Heart right ventricle (tissue), 16 donors: ENCODE measurements at regions not wholly inside any gene's neighbourhood (a gene's known extent, or its start where the extent isn't known, plus 50 kb on each side); places are given as distances from the start of the nearest gene placed in this dataset.

Source experiments
- ATAC-seq, 8 donors: fragments of 200-7000 bp; cut with Tn5 transposase; one replicate each; pipeline ENCODE4 v1.9.1; 2020; ENCODE audit warnings: mild to moderate bottlenecking in 8 of 8, moderate library complexity in 8 of 8, moderate number of reproducible peaks in 1 of 8
- DNase-seq, 2 donors: peaks; one replicate each; pipeline ENCODE4 v3.0.0-alpha.2; 2020
- H3K27ac ChIP-seq, 10 donors: fragments of 200-600 bp; sonication (generic) in 2 of 10; one replicate each; pipeline versions ENCODE4 v1.5.0 to v1.8.0; 2020 to 2022; ENCODE audit warnings: mild to moderate bottlenecking in 3 of 10
- H3K27me3 ChIP-seq, 7 donors: fragments of 200-600 bp; one replicate each; pipeline ENCODE4 v1.8.0; 2021 to 2022; ENCODE audit warnings: mild to moderate bottlenecking in 2 of 7
- H3K36me3 ChIP-seq, 9 donors: fragments of 200-600 bp; sonication (generic) in 1 of 9; one replicate each; pipeline versions ENCODE4 v1.5.0 to v1.8.0; 2020 to 2022; ENCODE audit warnings: mild to moderate bottlenecking in 2 of 9
- H3K4me1 ChIP-seq, 9 donors: fragments of 200-600 bp; sonication (generic) in 1 of 9; one replicate each; pipeline versions ENCODE4 v1.5.0 to v1.8.0; 2020 to 2022; ENCODE audit warnings: mild to moderate bottlenecking in 4 of 9
- H3K4me3 ChIP-seq, 10 donors: fragments of 200-600 bp; sonication (generic) in 2 of 10; one replicate each; pipeline versions ENCODE4 v1.5.0 to v1.8.0; 2020 to 2022; ENCODE audit warnings: mild to moderate bottlenecking in 7 of 10, moderate library complexity in 2 of 10
- H3K9me3 ChIP-seq, 11 donors: fragments of 200-600 bp in 10 of 11; sonication (generic) in 2 of 11; one replicate each; pipeline versions ENCODE4 v1.5.0 to v1.8.0; 2013 to 2022; ENCODE audit warnings: mild to moderate bottlenecking in 2 of 11, control low read depth in 1 of 11, moderate library complexity in 1 of 11
- WGBS, 2 donors: extraction: QIAGEN DNeasy Blood & Tissue Kit; methylation state at CpG; one replicate each; pipeline ENCODE4 v1.1.7; 2013; ENCODE audit warnings: inconsistent platforms in 1 of 2; 5-methylcytosine and 5-hydroxymethylcytosine counted together
- intact Hi-C, 10 donors: fragments of 100-400 bp; cut with DNase I; formaldehyde crosslinking; loops; one replicate each; pipeline versions ENCODE4 v1.11.1 to v1.14.2; 2022
- TF ChIP-seq, protein P1 (sequence below), 9 donors: fragments of 200-600 bp; sonication (generic) in 2 of 9; IDR thresholded peaks; one replicate each; pipeline versions ENCODE4 v1.5.0 to v1.8.0; 2021 to 2022; ENCODE audit warnings: antibody characterized with exemption in 9 of 9, mild to moderate bottlenecking in 5 of 9, moderate library complexity in 1 of 9
- donor health status: Arrhythmogenic right ventricular cardiomyopathy.
- donor health status: ischemic (EF 13 %, LVEDD 7.1; RV severe dilation, severe dysfunction).
- donor health status: healthy with polysubstance abuse.
- donor health status: DM: no; HTN: yes; CAD: no.
- donor health status: DM: no; HTN: no; CAD: no.
- donor health status: ischemic (EF 25% LVEDD 6.9; RV normal size, moderate dysfunction).
- donor health status: ischemic (EF 25% LVEDD 5.7; RV mildly dilated, moderate dysfunction).
- donor health status: healthy.
- donor health status: DM: yes; HTN: yes; CAD: no.
- donor health status: Ischemic cardiomyopathy.
- donor health status: ischemic (EF 35%, LVEDD 5.7; RV mildly dilated, moderate dysfunction).
- donor health status: nonischemic (EF 11% LVEDD 7.7; RV severe dilation, severe dysfunction).
- donor health status: DM: yes; HTN: yes; CAD: no.
- donor health status: PGD.
- donor health status: ischemic (EF 29% LVEDD 5.4; RV normal size, mild dysfunction).
- donor health status: nonischemic (EF 23%, LVEDD 6.1; RV moderate dilation, normal function).

DNA sequence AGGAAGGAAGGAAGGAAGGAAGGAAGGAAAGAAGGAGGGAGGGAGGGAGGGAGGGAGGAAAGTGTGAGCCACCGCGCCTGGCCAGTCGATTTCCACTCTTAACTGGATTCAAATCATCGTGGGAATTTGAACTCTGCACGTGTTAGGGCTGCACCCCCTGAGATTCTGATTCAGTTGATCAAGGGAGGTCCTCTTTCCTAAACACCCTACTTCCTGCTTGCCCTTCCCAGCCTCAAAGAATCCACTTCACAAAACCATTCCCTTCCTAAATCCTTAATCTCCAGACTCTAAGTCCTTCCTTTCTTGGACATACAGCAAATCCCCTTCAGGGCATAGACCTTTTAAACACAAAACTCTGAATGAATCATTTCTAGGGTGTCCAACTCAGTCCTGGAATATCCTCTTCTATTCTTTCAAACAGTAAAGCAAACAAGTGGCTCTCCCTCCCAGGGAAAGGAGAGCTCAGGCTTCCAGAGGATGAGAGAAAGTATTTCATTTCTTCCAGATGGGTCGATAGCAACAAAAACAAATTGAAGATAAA lies 68.2 kb upstream of the MBOAT2 start:
- Histone ChIP-seq H3K27me3 (no peaks in the 10 kb centered on the region), H3K9me3 (peaks cover 0 to 29% (median 9%) of the 10 kb centered on the region in 11 donors), H3K4me3 (no peak overlapping the region), H3K4me1 (no peaks in the 10 kb centered on the region), H3K27ac (no peak overlapping the region), H3K36me3 (no peaks in the 10 kb centered on the region)
- DNase-seq (no peak), ATAC-seq (no peak)
- intact Hi-C loops, result no loop called here
- WGBS, 2 donors, result 78 to 85% methylated on average over 6 of the region's 6 CpGs
- TF ChIP-seq, protein P1, sequence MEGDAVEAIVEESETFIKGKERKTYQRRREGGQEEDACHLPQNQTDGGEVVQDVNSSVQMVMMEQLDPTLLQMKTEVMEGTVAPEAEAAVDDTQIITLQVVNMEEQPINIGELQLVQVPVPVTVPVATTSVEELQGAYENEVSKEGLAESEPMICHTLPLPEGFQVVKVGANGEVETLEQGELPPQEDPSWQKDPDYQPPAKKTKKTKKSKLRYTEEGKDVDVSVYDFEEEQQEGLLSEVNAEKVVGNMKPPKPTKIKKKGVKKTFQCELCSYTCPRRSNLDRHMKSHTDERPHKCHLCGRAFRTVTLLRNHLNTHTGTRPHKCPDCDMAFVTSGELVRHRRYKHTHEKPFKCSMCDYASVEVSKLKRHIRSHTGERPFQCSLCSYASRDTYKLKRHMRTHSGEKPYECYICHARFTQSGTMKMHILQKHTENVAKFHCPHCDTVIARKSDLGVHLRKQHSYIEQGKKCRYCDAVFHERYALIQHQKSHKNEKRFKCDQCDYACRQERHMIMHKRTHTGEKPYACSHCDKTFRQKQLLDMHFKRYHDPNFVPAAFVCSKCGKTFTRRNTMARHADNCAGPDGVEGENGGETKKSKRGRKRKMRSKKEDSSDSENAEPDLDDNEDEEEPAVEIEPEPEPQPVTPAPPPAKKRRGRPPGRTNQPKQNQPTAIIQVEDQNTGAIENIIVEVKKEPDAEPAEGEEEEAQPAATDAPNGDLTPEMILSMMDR (IDR thresholded peaks at IDR 0.05), result no peak

DNA sequence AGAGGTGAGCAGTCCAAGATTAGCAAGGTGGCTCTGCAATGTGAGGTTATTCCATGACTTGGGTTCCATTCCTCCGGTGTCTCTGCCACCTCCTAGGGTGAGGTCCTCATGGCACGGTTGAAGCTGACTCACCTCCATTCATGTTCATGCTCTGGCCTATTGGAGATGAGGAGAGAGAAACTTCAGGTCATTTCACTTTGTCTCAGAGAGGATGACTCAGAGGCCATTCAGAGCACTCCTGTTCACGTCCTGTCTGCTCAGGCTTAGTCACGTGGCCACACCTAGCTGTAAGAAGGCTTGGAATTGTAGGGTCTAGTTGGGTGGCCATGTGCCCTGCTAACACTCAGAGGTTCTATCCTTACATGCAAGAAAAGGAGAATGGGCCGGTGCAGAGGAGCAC lies 67.5 kb upstream of the MBOAT2 start:
- no peaks in the 10 kb centered on the region for H3K27me3 ChIP-seq
- ATAC-seq (peak in 1 of 8 donors; percentile 45), DNase-seq (no peak)
- H3K36me3 ChIP-seq, result no peaks in the 10 kb centered on the region
- peaks cover 0 to 35% (median 15%) of the 10 kb centered on the region in 11 donors for H3K9me3 ChIP-seq
- H3K4me3 ChIP-seq, result no peak overlapping the region
- 82 to 83% methylated on average over 5 of the region's 5 CpGs for WGBS, 2 donors
- TF ChIP-seq, protein P1 (IDR thresholded peaks at IDR 0.05), result no peak
- intact Hi-C loops, result no loop called here
- no peaks in the 10 kb centered on the region for H3K4me1 ChIP-seq
- no peak overlapping the region for H3K27ac ChIP-seq

DNA sequence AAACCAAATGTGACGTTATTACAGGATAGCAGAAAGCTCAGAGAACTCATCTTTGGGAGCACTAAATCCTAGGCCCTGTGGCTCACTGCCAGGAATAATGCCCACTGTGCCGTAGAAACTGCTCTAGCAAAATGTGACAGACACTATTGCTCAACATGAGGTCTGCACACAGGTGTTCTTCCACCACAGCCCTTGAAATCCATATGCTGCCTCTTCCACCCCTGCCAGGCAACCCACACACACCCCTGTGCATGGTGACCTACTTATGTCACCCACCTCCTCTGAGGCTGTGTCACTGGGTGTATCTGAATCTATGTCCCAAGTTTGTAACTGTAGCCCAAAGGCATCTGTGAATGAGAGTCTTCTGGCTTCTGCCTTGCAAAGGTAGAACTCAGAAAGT lies 66.1 kb upstream of the MBOAT2 start:
- H3K36me3 ChIP-seq, result no peaks in the 10 kb centered on the region
- no peaks in the 10 kb centered on the region for H3K27me3 ChIP-seq
- H3K4me3 ChIP-seq, result no peak overlapping the region
- 79 to 83% methylated on average over 2 of the region's 2 CpGs for WGBS, 2 donors
- intact Hi-C loops, result no loop called here
- H3K4me1 ChIP-seq, result no peaks in the 10 kb centered on the region
- peaks cover 0 to 50% (median 30%) of the 10 kb centered on the region in 11 donors for H3K9me3 ChIP-seq
- no peak overlapping the region for H3K27ac ChIP-seq
- no peak for DNase-seq
- TF ChIP-seq, protein P1 (IDR thresholded peaks at IDR 0.05), result no peak
- no peak for ATAC-seq

DNA sequence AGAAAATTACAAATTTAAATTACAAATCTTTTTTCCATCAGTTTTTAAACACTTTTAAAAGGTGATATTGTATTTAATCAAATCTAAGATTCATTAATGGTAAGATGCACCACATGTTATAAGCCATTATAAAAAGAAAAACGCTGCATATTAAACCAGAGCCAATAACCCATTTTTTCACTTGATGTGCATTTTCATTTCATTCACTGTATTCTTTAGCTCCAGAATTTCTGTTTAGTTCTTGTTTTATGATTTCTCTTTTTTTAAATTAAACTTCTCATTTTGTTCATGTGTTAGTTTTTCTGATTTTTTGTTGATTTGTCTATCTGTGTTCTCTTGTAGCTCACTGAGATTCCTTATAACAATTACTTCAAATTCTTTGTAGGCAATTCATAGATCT lies 62.4 kb upstream of the MBOAT2 start:
- no peak overlapping the region for H3K4me3 ChIP-seq
- intact Hi-C loops, result no loop called here
- TF ChIP-seq, protein P1 (IDR thresholded peaks at IDR 0.05), result no peak
- WGBS, 2 donors, result 88% methylated on average over 1 of the region's 1 CpG
- peaks cover 0 to 58% (median 32%) of the 10 kb centered on the region in 11 donors for H3K9me3 ChIP-seq
- H3K4me1 ChIP-seq, result no peaks in the 10 kb centered on the region
- H3K36me3 ChIP-seq, result no peaks in the 10 kb centered on the region
- ATAC-seq (no peak), DNase-seq (no peak)
- H3K27me3 ChIP-seq, result no peaks in the 10 kb centered on the region
- H3K27ac ChIP-seq, result no peak overlapping the region
